ENCODE measurements at regions not wholly inside any gene's neighbourhood (a gene's known extent, or its start where the extent isn't known, plus 50 kb on each side); places are given as distances from the start of the nearest gene placed in this dataset.

DNA sequence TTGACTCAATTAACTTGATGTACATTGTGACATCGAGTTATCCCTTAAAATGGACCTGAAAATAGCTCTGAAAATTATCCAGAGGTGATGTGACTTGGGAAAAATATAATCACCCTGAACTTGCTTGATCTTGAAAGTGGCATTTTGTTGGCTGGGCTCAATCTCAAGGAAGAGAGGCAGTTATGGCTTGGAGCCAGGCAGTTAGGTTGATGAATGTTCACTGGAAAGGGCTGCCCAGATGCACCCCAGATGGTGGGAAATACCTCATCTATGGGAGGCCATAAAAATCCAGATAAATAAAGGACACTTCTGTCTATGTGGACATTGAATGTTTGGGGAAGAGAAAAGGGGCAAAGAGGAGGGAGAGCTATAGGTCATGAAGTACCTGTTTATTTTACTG, 55.7 kb upstream of the OR5AN1 start:
- no peak for DNase-seq

DNA sequence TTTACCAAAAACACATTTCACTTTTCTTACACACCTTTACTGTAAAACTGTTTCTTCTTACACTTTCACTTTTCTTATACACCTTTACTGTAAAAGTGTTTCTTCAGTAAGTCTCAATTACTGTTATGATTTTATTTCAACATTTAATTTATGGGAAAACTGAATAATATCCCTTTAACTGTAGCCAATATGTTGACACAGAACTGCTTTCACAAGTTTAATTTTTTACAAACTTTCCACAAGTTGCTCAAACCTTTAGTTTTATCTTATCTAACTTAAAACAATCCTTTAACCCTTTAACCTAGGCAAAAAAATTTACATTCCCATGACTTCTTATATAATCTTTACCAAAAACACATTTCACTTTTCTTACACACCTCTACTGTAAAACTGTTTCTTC, 63.3 kb upstream of the OR5AN1 start:
- no peak for DNase-seq

DNA sequence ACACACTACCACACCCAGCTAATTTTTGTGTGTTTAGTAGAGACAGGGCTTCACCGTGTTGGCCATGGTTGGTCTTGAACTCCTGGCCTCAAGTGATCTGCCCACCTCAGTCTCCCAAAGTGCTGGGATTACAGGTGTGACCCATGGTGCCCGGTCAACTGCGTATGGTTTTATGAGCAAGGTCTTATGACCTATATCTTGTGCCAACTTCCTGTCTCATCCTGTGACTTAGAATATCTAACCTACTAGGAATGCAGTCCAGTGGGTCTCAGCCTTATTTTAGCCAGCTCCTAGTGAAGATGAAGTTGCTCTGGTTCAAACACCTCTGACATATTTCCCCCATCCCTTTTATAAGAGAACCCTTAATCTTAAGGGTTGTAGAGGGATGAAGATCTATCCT, 66.1 kb upstream of the OR5AN1 start:
- DNase-seq = no peak

DNA sequence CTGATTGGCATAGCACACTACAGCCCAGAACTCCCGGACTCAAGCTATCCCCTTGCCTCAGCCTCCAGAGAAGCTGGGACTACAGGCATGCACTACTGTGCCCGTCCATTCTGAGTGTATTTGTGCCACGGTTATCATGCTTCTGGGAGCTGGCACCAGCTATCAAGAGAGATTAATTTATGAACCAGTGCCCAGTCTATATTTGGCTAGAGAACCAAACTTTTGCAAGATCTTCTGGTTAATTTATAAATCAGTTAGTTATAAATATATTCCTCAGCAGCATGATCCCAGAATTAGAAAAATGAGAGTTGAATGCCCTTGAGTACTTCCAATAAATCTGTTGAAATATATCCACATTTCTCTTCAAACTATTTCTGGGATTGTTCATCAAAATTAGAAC, 67.5 kb upstream of the OR5AN1 start:
- DNase-seq = no peak

DNA sequence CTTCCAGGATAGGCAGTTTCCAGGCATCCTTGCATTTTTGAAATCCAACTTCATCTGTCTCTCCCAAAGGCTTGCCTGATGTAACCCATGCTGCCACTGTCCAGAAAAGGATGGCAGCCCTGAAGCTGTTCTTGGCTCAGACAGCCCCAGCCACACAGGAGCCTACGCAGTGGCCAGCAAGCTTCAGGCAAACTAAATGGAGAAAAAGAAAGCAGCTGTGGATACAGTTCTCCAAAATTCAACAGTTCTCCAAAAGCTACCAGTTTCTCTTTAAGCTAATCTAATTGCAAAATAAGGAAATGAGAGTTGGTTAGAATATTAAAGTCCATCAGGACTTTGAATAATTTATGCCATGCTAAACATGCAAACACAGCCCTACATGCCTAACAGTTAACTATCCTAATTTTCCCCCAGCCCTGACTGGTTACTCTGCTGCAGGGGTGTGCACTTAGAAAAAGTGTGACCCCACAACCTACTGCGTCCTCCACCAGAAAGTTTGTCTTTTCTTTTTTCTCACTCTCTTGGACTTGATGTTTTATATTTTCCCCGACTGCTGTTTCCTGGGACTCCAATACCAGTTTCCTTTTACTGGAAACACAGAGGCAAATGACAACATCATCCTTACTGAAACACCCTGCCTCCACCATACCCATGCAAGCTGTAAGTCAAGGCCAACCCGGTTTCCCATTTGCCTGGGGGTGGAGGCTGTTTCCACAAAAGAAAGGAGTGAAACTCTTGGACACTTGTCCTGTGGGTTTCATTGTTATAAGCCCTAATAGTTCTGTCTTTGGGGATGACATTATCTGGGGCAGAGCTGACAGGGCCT, 69.1 kb upstream of the OR5AN1 start:
- DNase-seq = no peak

DNA sequence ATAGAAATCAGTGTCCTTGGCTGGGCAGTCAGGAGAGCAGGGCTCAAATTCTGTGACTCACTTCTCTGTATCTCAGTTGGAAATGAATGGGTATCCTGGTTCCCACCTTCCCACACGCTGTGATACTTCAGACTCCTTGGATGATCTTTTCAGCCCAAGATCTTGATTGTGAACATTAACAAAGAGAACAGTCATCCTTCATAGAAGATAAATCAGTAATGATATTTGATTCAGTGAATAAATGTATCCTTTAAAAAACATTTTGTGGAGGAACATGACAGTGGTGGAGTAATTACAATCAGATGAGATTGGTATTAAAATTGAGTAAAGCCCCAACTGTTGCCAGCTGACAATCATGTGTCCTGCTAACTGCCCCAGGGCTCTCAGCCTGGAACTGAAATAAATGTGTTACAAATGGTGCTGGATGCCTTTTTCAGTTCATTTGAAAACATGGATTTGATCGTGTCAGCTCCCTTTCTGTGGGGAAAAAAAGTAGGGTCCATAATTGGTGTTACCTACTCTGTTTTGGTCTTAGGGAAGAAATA, 72.9 kb upstream of the OR5AN1 start:
- DNase-seq = no peak

DNA sequence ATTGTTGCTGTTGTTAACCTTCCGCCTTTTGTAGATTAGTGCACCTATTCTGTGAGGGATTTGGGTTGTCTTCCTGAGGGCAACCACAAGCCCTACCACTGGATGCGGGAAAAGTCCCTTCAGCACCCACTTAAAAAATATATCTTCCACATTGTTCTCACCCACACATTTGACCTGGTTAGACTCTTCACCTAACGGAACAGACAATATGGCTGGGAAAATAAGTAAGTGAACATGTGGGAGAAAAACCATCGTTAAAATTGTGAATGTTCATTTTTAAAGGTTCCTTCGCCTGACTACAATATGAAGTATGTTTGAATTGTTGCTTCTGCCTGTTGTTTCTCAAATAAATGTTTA, 72.0 kb upstream of the MPEG1 start:
- DNase-seq = no peak

DNA sequence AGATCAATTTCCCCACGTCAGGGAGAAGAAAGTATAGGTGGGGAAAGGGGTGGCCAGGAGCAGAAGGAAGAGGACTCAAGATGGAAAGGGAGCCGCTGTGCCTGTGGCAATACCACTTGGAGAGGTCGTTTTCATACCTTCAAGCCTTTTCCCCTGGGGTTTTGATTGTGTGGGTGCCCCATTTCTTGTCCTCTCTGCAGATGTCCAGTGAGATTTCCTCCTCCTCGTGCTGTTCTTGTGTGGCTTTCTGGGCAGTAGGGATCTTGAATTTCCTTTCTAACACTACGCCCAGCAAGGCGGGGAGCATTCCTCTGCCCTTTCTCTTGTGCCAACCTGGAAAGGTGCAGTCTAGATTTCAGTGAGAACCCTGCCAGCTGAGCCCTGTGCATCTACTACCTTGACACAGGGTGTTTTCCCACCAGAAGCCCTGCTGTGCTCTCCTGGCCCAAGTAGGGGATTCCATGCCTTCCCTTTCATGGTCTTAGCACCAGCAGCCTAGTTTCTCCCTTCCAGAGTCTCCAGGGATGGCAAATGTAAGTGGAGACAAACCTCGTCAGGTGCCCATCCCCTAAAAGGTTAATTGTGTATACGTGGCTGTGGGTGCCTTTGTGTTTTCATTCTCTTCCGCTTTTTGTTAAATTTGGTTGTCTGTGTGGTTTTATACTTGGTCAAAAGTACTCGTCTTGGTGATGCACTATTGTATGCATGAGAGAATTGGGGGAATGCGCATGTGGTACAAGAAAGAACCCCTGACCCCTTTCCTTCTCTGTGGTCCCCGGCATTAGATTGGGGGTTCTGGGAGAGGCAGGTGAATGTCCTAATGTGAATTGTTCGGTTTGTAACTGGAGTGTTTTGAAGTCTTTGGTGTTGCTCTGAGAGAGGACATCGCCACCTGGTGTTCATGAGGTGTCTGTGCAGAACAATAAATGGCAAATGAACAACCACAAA, 71.4 kb upstream of the MPEG1 start:
- peak; percentile 47 for DNase-seq

DNA sequence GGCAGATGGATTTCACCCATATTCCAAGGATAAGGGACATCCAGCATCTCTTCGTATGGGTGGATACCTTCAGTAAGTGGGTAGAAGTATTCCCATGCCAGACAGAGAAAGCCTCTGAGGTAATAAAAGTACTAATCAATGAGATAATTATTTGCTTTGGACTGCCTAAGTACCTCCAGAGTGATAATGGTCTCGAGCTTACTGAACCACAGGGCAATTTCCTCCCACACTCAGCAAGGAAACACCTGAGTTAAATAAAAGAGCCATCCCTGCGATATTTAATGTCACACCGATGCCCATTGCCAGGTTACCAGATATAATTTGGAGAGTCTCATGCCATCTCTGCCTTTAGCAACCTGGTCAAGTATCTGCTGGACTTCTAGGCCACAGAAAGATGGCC, 70.6 kb upstream of the MPEG1 start:
- DNase-seq = no peak

DNA sequence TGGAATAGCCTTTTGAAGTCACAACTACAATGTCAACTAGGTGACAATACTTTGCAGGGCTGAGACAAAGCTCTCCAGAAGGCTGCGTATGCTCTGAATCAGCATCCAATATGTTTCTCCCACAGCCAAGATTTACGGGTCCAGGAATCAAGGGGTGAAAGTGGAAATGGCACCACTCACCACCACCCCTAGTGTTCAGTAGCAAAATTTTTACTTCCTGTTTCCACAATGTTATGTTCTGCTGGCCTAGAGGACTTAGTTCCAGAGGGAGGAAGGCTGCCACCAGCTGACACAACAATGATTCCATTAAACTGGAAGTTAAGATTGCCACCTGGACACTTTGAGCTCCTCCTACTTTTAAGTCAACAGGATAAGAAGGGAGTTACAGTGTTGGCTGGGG, 68.5 kb upstream of the MPEG1 start:
- DNase-seq = no peak

DNA sequence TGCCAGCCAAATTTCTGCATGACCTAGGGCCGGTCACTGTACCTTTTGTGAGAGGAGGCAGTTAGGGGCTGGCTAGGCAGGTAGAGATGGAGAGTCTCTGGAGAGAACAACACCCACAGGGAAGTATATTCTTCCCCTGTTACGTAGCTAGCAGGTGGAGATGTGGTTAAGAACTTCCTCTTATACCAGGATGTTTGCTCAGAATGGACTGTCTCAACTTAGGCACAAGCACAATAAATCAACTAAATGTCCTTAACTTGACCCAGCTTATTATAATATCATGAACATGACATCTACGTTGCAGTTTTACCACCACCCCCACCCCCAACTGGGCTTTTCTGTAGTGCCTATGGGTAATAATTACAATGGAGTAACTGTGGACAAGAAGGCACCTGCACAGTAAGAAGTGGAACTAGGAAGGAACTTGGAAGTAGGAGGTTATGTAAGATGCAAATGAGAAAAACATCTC, 60.7 kb upstream of the MPEG1 start:
- DNase-seq = no peak

DNA sequence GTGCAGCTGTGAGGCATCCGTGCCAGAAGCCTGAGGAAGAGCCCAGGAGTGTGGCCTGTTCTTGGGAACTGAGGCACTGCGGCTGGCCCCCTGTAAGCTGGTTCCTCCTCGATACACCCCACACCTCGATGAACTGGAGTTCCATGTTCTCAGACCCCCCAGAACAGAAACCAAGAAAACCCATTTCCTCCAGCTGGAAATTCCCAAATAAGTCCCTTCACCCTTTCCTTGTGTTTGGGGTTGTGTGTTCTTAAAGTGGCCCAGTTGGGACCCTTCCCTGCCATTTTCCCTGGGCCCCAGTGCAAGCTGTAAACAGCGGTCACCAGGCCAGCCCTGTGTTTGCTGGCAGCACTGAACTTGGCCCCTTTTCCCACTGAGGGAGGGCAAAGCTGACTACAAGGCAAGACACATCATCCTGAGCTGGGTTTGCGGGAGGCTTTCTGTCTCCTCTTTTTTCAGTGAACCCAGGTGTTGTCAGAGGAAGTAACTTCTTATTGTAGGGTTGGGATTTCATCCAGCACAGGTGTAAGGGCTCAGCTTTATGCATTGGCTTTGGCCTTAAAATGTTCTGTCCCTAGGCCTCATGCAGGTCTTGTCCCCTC, 60.1 kb upstream of the MPEG1 start:
- DNase-seq = no peak

DNA sequence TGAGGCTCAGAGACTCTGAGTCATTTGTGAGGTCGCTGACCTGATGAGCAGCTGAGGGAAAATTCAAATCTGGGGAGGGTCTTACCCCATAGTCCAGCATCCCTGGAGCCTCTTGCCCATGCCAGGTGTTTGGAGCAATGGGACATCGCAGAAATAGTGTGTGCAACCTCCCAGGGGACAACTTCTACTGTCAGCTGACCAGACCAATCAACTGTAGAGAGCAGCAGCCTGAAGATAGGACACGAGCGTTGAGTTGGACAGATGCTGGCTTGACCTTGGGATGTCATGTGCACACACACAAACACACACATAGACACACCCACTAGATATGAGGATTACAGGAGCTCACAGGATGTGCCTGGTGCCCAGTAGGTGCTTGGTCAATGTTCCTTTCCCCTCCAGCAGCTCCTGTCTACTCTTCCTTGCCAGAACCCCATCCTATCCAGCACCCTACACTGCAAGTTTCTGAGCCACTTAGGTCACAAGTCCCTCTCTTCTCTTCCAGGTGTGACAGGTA, 59.1 kb upstream of the MPEG1 start:
- no peak for DNase-seq

DNA sequence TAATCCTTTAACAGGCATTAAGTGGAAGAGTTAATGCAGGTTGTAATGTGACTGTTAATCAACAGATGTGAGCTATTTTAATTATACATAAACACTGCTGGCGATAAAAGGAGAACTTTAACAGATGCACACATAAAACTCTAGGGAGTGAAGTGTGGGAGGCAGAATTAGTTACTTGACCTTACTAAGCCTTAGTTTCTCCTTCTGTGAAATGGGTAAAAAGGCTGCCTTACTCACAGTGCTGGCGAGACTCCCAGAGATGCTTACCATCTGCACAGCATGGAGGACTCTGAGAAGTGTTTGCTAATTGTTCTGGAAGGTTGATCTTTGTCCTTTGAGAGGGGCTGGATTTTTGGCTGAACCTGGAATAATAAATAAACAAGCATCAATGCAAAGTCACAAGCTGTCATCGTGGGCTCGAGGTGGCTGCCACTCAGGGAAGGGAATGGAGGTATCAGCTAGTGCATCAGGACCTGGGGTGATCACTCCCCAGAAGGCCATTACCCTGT, 58.6 kb upstream of the MPEG1 start:
- no peak for DNase-seq

DNA sequence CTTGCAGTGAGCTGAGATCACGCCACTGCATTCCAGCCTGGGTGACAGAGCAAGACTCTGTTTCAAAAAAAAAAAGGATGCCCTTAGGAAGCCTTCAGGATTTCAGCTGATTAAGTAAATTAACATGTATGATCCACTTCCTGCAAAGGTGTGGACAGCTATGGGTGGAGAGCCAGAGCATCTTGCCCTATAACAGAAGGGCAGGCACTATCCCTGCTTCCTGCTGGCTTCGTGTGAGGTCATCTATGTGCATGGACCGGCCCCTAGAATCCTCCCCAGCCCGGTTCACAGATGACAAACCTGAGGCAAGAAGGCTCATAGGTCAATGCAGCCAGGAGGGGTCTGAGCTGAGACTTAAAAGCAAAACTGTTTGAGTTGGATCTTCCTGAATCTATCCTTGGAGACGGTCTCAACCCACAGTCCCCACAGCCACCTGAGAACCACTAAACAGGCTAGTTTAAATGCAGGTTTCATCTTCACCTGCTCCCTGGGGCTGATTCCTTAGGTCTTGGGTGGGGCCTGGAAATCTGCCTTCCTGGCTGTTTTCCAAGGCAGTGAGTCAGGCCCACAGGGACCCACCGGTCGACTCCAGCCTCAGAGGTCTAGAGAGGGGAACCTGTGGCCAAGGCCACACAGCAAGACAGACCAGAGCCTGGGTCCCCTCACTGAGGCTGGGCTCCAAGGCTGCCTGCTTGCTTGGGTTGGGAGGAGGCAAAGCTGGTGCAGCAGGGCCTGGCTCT, 55.2 kb upstream of the MPEG1 start:
- DNase-seq = no peak

DNA sequence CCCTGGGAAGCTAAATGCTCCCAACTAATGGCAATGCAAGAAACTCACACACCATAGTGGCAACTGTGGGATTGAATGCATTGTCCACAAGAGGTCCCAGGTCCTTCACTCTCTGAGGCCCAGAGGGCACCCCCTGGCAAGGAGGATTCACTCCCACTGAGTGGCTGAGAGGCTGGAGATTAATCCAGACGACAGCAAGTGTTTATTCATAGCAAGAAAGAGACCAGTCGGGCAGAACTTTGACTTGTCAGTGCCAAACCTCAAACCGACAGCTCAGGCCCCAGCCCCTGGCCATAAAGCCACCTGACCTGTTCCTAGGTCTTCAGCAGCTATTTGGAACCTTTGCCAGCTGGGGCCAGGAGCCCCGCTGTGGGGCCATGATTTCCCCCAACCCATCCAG, 54.5 kb upstream of the MPEG1 start:
- no peak for DNase-seq

DNA sequence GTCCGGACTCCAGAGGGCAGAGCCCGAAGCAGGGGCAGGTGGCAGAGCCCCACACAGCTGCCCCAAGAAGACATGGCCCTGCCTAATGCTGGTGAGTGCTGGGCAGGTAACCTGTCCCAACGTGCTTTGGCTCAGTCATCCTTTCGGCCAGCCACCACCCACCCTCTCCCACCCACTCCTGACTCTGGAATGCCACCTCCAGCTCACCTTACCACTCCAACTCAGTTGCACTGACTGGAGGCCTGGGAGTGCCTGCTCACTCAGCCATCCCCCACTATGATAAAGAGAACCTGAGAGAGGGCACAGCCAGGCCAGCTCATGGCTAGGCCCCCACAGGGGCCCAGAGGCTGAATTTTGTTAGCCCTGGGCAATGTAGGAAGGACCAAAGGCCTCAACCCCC, 53.8 kb upstream of the MPEG1 start:
- DNase-seq = no peak

DNA sequence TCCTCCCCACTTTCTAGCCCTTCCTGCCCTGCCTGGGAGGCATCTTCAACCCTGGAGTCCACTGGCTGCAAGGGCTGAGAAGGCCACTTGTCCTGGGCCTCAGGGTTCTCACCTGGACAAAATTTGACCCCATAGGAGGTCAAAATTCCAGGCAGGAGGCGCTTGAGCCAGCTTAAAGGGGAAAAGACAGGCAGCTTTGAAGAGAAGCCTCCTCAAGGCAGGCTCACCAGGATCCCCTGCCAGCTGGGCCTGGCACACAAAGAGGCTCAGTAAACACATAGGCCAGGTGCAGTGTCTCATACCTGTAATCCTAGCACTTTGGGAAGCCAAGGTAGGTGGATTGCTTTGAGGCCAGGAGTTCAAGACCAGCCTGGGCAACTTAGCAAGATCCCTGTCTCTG, 53.0 kb upstream of the MPEG1 start:
- no peak for DNase-seq

DNA sequence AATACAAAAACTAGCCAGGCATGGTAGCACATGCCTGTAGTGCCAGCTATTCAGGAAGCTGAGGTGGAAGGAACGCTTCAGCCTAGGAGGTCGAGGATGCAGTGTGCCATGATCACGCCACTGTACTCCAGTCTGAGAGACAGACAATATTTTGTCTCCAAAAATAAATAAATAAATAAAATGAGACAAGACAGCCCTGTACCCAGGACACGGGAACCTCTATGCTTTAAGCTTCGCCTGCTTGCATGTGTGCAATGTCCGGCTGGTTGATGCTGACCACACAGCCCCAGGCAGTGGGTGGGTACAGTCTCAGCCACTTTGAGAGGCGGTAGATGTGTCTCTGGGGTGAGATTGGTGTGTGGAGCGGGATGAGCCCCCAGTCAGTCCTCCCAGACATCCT, 52.0 kb upstream of the MPEG1 start:
- DNase-seq = no peak

DNA sequence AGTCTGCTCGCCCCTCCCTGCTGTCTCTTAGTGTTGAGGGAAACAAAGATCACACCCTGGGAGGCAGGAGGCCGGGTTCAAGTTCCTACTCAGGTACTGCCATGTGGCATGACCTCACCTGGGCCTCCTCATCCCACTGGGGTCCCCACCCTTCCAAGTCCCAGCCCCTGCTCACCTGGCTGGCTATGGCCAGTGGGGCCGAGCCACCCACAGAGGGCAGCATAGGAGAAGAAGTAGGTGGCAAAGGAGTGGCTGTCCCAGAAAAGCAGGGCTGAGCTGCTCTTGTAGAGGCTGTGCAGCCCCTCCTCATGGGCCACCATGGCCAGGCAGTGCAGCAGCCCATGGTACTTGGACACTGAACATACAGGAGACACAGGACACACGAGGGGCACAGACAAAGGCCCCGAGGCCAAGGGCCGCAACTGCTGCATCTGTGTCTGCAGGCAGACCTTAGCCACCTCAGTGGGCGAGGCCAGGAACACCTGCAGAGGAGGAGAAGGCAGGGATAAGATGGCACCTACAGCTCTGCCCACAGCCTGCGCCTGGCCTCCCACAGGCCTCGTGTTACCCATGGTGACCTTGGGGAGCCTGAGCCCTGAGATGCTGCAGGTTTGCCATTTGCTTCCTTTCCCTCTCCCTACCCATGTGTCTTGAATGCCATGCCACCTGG, 50.6 kb upstream of the MPEG1 start:
- no peak for DNase-seq

Data from femur (tissue), 1 donor.